OCI-LY7 (cell line): ENCODE measurements at regions not wholly inside any gene's neighbourhood (a gene's known extent, or its start where the extent isn't known, plus 50 kb on each side); places are given as distances from the start of the nearest gene placed in this dataset.

ENCODE experiments used
- EZH2phosphoT487 ChIP-seq: fragments of 200-600 bp; sonication (generic); IDR thresholded peaks from 2 replicates; pipeline ENCODE4 v1.6.1; 2018; ENCODE audit warnings: low read depth, borderline replicate concordance, mild to moderate bottlenecking, mixed run types, antibody characterized with exemption, low read length, moderate library complexity, mixed read lengths
- TF ChIP-seq, protein P1 (sequence below): fragments of 200-600 bp; sonication (generic); conservative IDR thresholded peaks from 2 replicates; pipeline ENCODE4 v1.5.1; 2014; ENCODE audit warnings: mild to moderate bottlenecking, antibody characterized with exemption, low read length, moderate library complexity, mixed read lengths

DNA sequence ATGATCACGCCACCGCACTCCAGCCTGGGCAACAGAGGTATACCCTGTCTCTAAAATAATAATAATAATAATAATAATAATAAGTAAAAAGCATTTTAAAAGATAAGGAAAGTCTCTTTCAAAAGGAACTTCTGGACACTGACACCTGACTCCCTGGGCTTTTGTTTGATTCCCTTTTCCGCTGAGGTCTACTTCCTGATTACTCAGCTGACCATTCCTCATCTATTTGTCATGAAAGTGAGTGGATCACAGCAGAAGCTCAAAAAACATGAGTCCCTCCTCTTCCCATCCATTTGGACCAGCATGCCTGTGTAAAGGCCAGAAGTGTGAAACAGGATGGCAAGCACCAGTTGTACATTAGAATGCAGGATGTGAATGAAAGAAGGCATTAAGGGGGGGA lies 61.1 kb upstream of the FBXO28 start:
- TF ChIP-seq EZH2phosphoT487: no peak
- TF ChIP-seq, protein P1, sequence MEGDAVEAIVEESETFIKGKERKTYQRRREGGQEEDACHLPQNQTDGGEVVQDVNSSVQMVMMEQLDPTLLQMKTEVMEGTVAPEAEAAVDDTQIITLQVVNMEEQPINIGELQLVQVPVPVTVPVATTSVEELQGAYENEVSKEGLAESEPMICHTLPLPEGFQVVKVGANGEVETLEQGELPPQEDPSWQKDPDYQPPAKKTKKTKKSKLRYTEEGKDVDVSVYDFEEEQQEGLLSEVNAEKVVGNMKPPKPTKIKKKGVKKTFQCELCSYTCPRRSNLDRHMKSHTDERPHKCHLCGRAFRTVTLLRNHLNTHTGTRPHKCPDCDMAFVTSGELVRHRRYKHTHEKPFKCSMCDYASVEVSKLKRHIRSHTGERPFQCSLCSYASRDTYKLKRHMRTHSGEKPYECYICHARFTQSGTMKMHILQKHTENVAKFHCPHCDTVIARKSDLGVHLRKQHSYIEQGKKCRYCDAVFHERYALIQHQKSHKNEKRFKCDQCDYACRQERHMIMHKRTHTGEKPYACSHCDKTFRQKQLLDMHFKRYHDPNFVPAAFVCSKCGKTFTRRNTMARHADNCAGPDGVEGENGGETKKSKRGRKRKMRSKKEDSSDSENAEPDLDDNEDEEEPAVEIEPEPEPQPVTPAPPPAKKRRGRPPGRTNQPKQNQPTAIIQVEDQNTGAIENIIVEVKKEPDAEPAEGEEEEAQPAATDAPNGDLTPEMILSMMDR: no peak
